Calu3 (cell line): ENCODE measurements at regions not wholly inside any gene's neighbourhood (a gene's known extent, or its start where the extent isn't known, plus 50 kb on each side); places are given as distances from the start of the nearest gene placed in this dataset.

Experiments
- BruUV-seq: library from RNA; stranded (reverse); fragments of 400-500 nt; replicated peaks from 2 replicates; lab custom pipeline; 2021; lab: Mats Ljungman, UMichigan
- CTCF ChIA-PET: fragments of 300-600 bp; sonication (Branson Sonifier 250); formaldehyde crosslinking; loops from one replicate; lab custom pipeline; 2022; ENCODE audit warnings: antibody characterized with exemption; lab: Charles Lee
- DNase-seq: peaks from one replicate; pipeline ENCODE4 v3.0.0; 2022
- H3K27ac Mint-ChIP-seq: one replicate; pipeline ENCODE4 v1.8.0; 2022; ENCODE audit warnings: mixed read lengths; ENCODE audit not compliant: unreplicated experiment
- H3K27me3 Mint-ChIP-seq: one replicate; pipeline ENCODE4 v1.8.0; 2022; ENCODE audit warnings: mixed read lengths; ENCODE audit not compliant: unreplicated experiment
- H3K36me3 Mint-ChIP-seq: one replicate; pipeline ENCODE4 v1.8.0; 2022; ENCODE audit warnings: mild to moderate bottlenecking, moderate library complexity, mixed read lengths; ENCODE audit not compliant: insufficient read depth, unreplicated experiment
- H3K4me1 Mint-ChIP-seq: one replicate; pipeline ENCODE4 v1.8.0; 2022; ENCODE audit warnings: mild to moderate bottlenecking, low read depth, mixed read lengths; ENCODE audit not compliant: unreplicated experiment
- H3K4me3 Mint-ChIP-seq: one replicate; pipeline ENCODE4 v1.8.0; 2022; ENCODE audit warnings: mild to moderate bottlenecking, low read depth, moderate library complexity, mixed read lengths; ENCODE audit not compliant: unreplicated experiment
- H3K9me3 Mint-ChIP-seq: one replicate; pipeline ENCODE4 v1.8.0; 2022; ENCODE audit warnings: low read depth, mixed read lengths; ENCODE audit not compliant: unreplicated experiment
- intact Hi-C: fragments of 100-400 bp; cut with micrococcal nuclease; formaldehyde crosslinking; loops from one replicate; pipeline ENCODE4 v1.10.0; 2022; ENCODE audit not compliant: unreplicated experiment
- TF ChIP-seq, protein P1 (sequence below): fragments of 200-600 bp; IDR thresholded peaks from one replicate; pipeline ENCODE4 v1.8.0; 2022; ENCODE audit warnings: antibody characterized with exemption; ENCODE audit not compliant: unreplicated experiment

- intact Hi-C loops, result no loop called here
- H3K4me1 Mint-ChIP-seq, result no peaks in the 10 kb centered on the region
- H3K9me3 Mint-ChIP-seq, result no peaks in the 10 kb centered on the region
- DNase-seq, result no peak
- H3K27ac Mint-ChIP-seq, result no peak overlapping the region
- CTCF ChIA-PET, result no interaction called here
- TF ChIP-seq, protein P1, sequence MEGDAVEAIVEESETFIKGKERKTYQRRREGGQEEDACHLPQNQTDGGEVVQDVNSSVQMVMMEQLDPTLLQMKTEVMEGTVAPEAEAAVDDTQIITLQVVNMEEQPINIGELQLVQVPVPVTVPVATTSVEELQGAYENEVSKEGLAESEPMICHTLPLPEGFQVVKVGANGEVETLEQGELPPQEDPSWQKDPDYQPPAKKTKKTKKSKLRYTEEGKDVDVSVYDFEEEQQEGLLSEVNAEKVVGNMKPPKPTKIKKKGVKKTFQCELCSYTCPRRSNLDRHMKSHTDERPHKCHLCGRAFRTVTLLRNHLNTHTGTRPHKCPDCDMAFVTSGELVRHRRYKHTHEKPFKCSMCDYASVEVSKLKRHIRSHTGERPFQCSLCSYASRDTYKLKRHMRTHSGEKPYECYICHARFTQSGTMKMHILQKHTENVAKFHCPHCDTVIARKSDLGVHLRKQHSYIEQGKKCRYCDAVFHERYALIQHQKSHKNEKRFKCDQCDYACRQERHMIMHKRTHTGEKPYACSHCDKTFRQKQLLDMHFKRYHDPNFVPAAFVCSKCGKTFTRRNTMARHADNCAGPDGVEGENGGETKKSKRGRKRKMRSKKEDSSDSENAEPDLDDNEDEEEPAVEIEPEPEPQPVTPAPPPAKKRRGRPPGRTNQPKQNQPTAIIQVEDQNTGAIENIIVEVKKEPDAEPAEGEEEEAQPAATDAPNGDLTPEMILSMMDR, result no peak
- H3K4me3 Mint-ChIP-seq, result no peak overlapping the region
- no peaks in the 10 kb centered on the region for H3K36me3 Mint-ChIP-seq
- H3K27me3 Mint-ChIP-seq, result no peaks in the 10 kb centered on the region
- no TSS peak for BruUV-seq
These were observed 315.3 kb downstream of the PAPSS1 start for GRCh38 chr4:107404591-107405300.

DNA sequence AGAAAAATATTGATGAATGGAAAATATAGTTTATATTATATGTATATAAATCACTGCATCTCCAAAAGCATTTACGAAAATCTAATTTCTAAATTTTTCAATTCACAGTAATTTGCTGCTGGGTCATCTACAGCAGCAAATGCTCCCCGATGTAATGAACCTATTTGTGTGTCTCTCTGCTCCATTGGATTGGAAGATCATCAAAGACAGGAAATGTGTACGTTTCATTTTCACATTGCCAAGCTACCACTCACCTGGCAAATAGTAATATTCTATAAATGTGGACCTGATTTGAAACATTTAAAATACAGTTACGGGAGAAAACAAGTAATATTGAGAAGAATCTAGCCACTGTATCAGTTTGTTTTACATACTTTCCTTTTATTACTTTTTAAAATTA lies 317.7 kb downstream of the PAPSS1 start:
- intact Hi-C loops, result no loop called here

GRCh38 chr4:107392951-107393350 lies 327.1 kb downstream of the PAPSS1 start:
- Mint-ChIP-seq H3K9me3 (no peaks in the 10 kb centered on the region), H3K4me1 (no peaks in the 10 kb centered on the region), H3K36me3 (no peaks in the 10 kb centered on the region), H3K27me3 (no peaks in the 10 kb centered on the region), H3K4me3 (no peak overlapping the region), H3K27ac (no peak overlapping the region)
- intact Hi-C loops, result no loop called here
- no TSS peak for BruUV-seq
- CTCF ChIA-PET, result no interaction called here
- TF ChIP-seq, protein P1, result no peak
- no peak for DNase-seq

More for the DNA sequence above, 317.7 kb downstream of the PAPSS1 start:
- Mint-ChIP-seq H3K4me1 (no peaks in the 10 kb centered on the region), H3K4me3 (no peak overlapping the region), H3K36me3 (no peaks in the 10 kb centered on the region), H3K27ac (no peak overlapping the region), H3K27me3 (no peaks in the 10 kb centered on the region), H3K9me3 (no peaks in the 10 kb centered on the region)
- no TSS peak for BruUV-seq
- TF ChIP-seq, protein P1, result no peak
- no peak for DNase-seq
- CTCF ChIA-PET, result no interaction called here

- Mint-ChIP-seq H3K36me3 (no peaks in the 10 kb centered on the region), H3K27me3 (no peaks in the 10 kb centered on the region), H3K4me1 (no peaks in the 10 kb centered on the region), H3K4me3 (no peak overlapping the region), H3K27ac (no peak overlapping the region), H3K9me3 (no peaks in the 10 kb centered on the region)
- no peak for DNase-seq
- no TSS peak for BruUV-seq
- TF ChIP-seq, protein P1, result no peak
- CTCF ChIA-PET, result no interaction called here
- intact Hi-C loops, result no loop called here
These were observed 327.7 kb downstream of the PAPSS1 start for GRCh38 chr4:107392380-107392779.
